Liver (tissue), 8 donors: ENCODE measurements at regions not wholly inside any gene's neighbourhood (a gene's known extent, or its start where the extent isn't known, plus 50 kb on each side); places are given as distances from the start of the nearest gene placed in this dataset.

Experiments used
- DNase-seq: peaks from one replicate; pipeline ENCODE4 v3.0.0-alpha.2; 2017; ENCODE audit warnings: low spot score
- H3K27ac ChIP-seq, 2 donors: one replicate each; pipeline ENCODE4 v1.7.0; 2013; ENCODE audit warnings: inconsistent platforms in 2 of 2, low read length in 2 of 2, control low read depth in 1 of 2, low read depth in 1 of 2, mild to moderate bottlenecking in 1 of 2
- H3K27me3 ChIP-seq, 4 donors: one replicate each; pipeline versions ENCODE4 v1.6.1 to v1.7.0; 2013; ENCODE audit warnings: low read length in 3 of 4, inconsistent platforms in 1 of 4, mild to moderate bottlenecking in 1 of 4, moderate library complexity in 1 of 4; ENCODE audit not compliant: control insufficient read depth in 4 of 4, insufficient read depth in 4 of 4
- H3K36me3 ChIP-seq, 4 donors: one replicate each; pipeline versions ENCODE4 v1.6.1 to v1.7.0; 2013; ENCODE audit warnings: low read length in 3 of 4, mild to moderate bottlenecking in 3 of 4, low read depth in 1 of 4, moderate library complexity in 1 of 4; ENCODE audit not compliant: control insufficient read depth in 4 of 4, insufficient read depth in 3 of 4
- H3K4me1 ChIP-seq, 4 donors: one replicate each; pipeline versions ENCODE4 v1.6.1 to v1.7.0; 2013; ENCODE audit warnings: low read length in 3 of 4, mild to moderate bottlenecking in 3 of 4, moderate library complexity in 1 of 4; ENCODE audit not compliant: control insufficient read depth in 4 of 4, insufficient read depth in 4 of 4
- H3K4me3 ChIP-seq, 3 donors: one replicate each; pipeline versions ENCODE4 v1.6.1 to v1.7.0; 2013; ENCODE audit warnings: low read length in 3 of 3, control low read depth in 1 of 3, low read depth in 1 of 3, mild to moderate bottlenecking in 1 of 3
- H3K9ac ChIP-seq, 2 donors: one replicate each; pipeline ENCODE4 v1.7.0; 2013; ENCODE audit warnings: low read length in 2 of 2, mild to moderate bottlenecking in 2 of 2, moderate library complexity in 2 of 2, control low read depth in 1 of 2, low read depth in 1 of 2
- H3K9me3 ChIP-seq, 4 donors: one replicate each; pipeline versions ENCODE4 v1.6.1 to v1.7.0; 2013; ENCODE audit warnings: low read length in 3 of 4; ENCODE audit not compliant: control insufficient read depth in 4 of 4
- CTCF ChIP-seq: fragments of 150-350 bp; IDR thresholded peaks from 2 replicates; pipeline ENCODE4 v1.5.1; 2017; ENCODE audit warnings: improper control_type of control experiment, low read depth, low read length; ENCODE audit not compliant: missing input control
- EGR1 ChIP-seq, 2 donors: IDR thresholded peaks; 2 replicates each; pipeline ENCODE4 v1.6.1; 2016 to 2018; ENCODE audit warnings: antibody characterized with exemption in 2 of 2, low read depth in 2 of 2
- FOXA1 ChIP-seq: IDR thresholded peaks from 2 replicates; pipeline ENCODE4 v1.6.1; 2016; ENCODE audit warnings: antibody characterized with exemption
- FOXA2 ChIP-seq: IDR thresholded peaks from 2 replicates; pipeline ENCODE4 v1.6.1; 2016; ENCODE audit warnings: antibody characterized with exemption
- GABPA ChIP-seq, 2 donors: IDR thresholded peaks in 1 of 2; conservative IDR thresholded peaks in 1 of 2; 2 replicates each; pipeline ENCODE4 v1.6.1; 2016; ENCODE audit warnings: antibody characterized with exemption in 2 of 2, mild to moderate bottlenecking in 1 of 2, moderate library complexity in 1 of 2
- HNF4A ChIP-seq, 2 donors: conservative IDR thresholded peaks; 2 replicates each; pipeline ENCODE4 v1.6.1; 2016; ENCODE audit warnings: antibody characterized with exemption in 2 of 2, mild to moderate bottlenecking in 2 of 2
- HNF4G ChIP-seq: IDR thresholded peaks from 2 replicates; pipeline ENCODE4 v1.6.1; 2016; ENCODE audit warnings: antibody characterized with exemption
- JUND ChIP-seq, 2 donors: IDR thresholded peaks; 2 replicates each; pipeline ENCODE4 v1.6.1; 2016; ENCODE audit warnings: antibody characterized with exemption in 2 of 2
- MAX ChIP-seq: IDR thresholded peaks from 2 replicates; pipeline ENCODE4 v1.6.1; 2016; ENCODE audit warnings: antibody characterized with exemption
- NR2F2 ChIP-seq: IDR thresholded peaks from 2 replicates; pipeline ENCODE4 v1.6.1; 2016; ENCODE audit warnings: antibody characterized with exemption
- RAD21 ChIP-seq, 2 donors: IDR thresholded peaks; 2 replicates each; pipeline ENCODE4 v1.6.1; 2016; ENCODE audit warnings: antibody characterized with exemption in 2 of 2, mild to moderate bottlenecking in 2 of 2
- REST ChIP-seq: IDR thresholded peaks from 2 replicates; pipeline ENCODE4 v1.6.1; 2016; ENCODE audit warnings: antibody characterized with exemption, mild to moderate bottlenecking
- RXRA ChIP-seq, 2 donors: IDR thresholded peaks; 2 replicates each; pipeline ENCODE4 v1.6.1; 2017 to 2018; ENCODE audit warnings: antibody characterized with exemption in 2 of 2, mild to moderate bottlenecking in 1 of 2
- SP1 ChIP-seq: IDR thresholded peaks from 2 replicates; pipeline ENCODE4 v1.6.1; 2018; ENCODE audit warnings: antibody characterized with exemption, mild to moderate bottlenecking
- TAF1 ChIP-seq: conservative IDR thresholded peaks from 2 replicates; pipeline ENCODE4 v1.6.1; 2016; ENCODE audit warnings: antibody characterized with exemption, mild to moderate bottlenecking
- YY1 ChIP-seq: IDR thresholded peaks from 2 replicates; pipeline ENCODE4 v1.6.1; 2016; ENCODE audit warnings: antibody characterized with exemption, mild to moderate bottlenecking
- ZBTB33 ChIP-seq: IDR thresholded peaks from 2 replicates; pipeline ENCODE4 v1.6.1; 2016; ENCODE audit warnings: antibody characterized with exemption
- WGBS: extraction: QIAGEN DNeasy Blood & Tissue Kit; methylation state at CpG from one replicate; pipeline ENCODE4 v1.1.7; 2013; 5-methylcytosine and 5-hydroxymethylcytosine counted together
- TF ChIP-seq, protein P1 (sequence below): IDR thresholded peaks from 2 replicates; pipeline ENCODE4 v1.6.1; 2016; ENCODE audit warnings: antibody characterized with exemption
- donor health status: healthy.
- donor health status: healthy.
- donor health status: healthy.
- donor health status: healthy.
- donor health status: healthy.

GRCh38 chr9:84485539-84485938 lies 145.0 kb upstream of the SLC28A3 start:
- Histone ChIP-seq H3K9me3 (no peaks in the 10 kb centered on the region), H3K4me1 (peaks cover 0 to 9% (median 4%) of the 10 kb centered on the region in 4 donors), H3K9ac (no peak overlapping the region), H3K27ac (no peak overlapping the region), H3K4me3 (no peak overlapping the region), H3K27me3 (no peaks in the 10 kb centered on the region), H3K36me3 (no peaks in the 10 kb centered on the region)
- TF ChIP-seq RAD21 (IDR thresholded peaks at IDR 0.05) (peak in 1 of 2 donors; percentile 12), CTCF (no peak), MAX (peak; percentile 27), GABPA (IDR thresholded peaks at IDR 0.05 in 1 of 2, conservative IDR thresholded peaks at IDR 0.05 in 1 of 2) (no peak), HNF4G (no peak), NR2F2 (no peak), REST (no peak), YY1 (peak; percentile 35), RXRA (IDR thresholded peaks at IDR 0.05) (peak; percentile 27 to 72), ZBTB33 (peak; percentile 41), EGR1 (IDR thresholded peaks at IDR 0.05; ENCODE audit: low read depth in 2 of 2) (no peak), FOXA1 (peak; percentile 81), JUND (IDR thresholded peaks at IDR 0.05) (peak in 1 of 2 donors; percentile 40), SP1 (peak; percentile 49), HNF4A (conservative IDR thresholded peaks at IDR 0.05) (peak; percentile 74 to 82), TAF1 (no peak), FOXA2 (peak; percentile 79)
- TF ChIP-seq, protein P1, sequence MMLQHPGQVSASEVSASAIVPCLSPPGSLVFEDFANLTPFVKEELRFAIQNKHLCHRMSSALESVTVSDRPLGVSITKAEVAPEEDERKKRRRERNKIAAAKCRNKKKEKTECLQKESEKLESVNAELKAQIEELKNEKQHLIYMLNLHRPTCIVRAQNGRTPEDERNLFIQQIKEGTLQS: no peak
- 32% methylated on average over 2 of the region's 2 CpGs for WGBS
- no peak for DNase-seq
